ENCODE measurements at regions not wholly inside any gene's neighbourhood (a gene's known extent, or its start where the extent isn't known, plus 50 kb on each side); places are given as distances from the start of the nearest gene placed in this dataset.

DNA sequence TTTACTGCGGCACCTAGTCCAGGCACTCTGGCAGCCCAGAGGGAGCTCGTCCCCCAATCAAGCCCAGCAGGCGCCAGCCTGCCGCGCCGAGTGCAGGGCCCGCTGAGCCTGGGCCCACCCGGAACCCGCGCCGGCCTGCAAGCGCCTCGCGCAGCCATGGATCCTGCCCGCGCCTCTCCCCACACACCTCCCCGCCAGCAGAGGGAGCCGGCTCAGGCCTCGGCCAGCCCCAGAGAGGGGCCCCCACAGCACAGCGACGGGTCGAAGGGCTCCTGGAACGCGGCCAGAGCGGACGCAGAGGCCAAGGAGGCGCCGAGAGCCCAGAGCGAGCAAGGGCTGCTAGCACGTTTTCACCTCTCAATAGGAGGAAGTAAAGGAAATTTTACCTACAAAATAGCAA lies 767.0 kb downstream of the MRPL39 start:
- H3K9ac ChIP-seq (ENCODE audit: low read length) = no peak overlapping the region
- no peaks in the 10 kb centered on the region for H4K20me1 ChIP-seq (ENCODE audit: insufficient read depth)
- no peak for TF ChIP-seq POLR2AphosphoS5 (IDR thresholded peaks at IDR 0.05)
- TF ChIP-seq SMC3 (conservative IDR thresholded peaks at IDR 0.05; ENCODE audit: poor library complexity) = no peak
- no peak for TF ChIP-seq EZH2 (IDR thresholded peaks at IDR 0.05; ENCODE audit: borderline replicate concordance, insufficient read depth, low read length, poor library complexity, severe bottlenecking)
- TF ChIP-seq REST (IDR thresholded peaks at IDR 0.05; ENCODE audit: borderline replicate concordance) = no peak
- no peak for TF ChIP-seq MXI1 (conservative IDR thresholded peaks at IDR 0.05; ENCODE audit: poor library complexity, severe bottlenecking)
- no peak for TF ChIP-seq RAD21 (conservative IDR thresholded peaks at IDR 0.05)
- no peak for TF ChIP-seq TAF1 (IDR thresholded peaks at IDR 0.05; ENCODE audit: low read depth)
- no peak for TF ChIP-seq EP300 (conservative IDR thresholded peaks at IDR 0.05; ENCODE audit: poor library complexity, severe bottlenecking)
- no peak for TF ChIP-seq CTCF (IDR thresholded peaks at IDR 0.05; ENCODE audit: poor library complexity, severe bottlenecking)
- no peaks in the 10 kb centered on the region for H3K27me3 ChIP-seq (ENCODE audit: insufficient read depth, low read depth, low read length)
- H3K27ac ChIP-seq (ENCODE audit: low read length) = no peak overlapping the region
- no peak overlapping the region for H3K4me3 ChIP-seq (ENCODE audit: low read length)
- no peaks in the 10 kb centered on the region for H3K79me2 ChIP-seq (replicated peaks; ENCODE audit: insufficient read depth, low read length)
- H3K9me3 ChIP-seq (ENCODE audit: low read length) = no peaks in the 10 kb centered on the region
- no peak overlapping the region for H2AFZ ChIP-seq (ENCODE audit: low read depth, low read length)
- no peaks in the 10 kb centered on the region for H3F3A ChIP-seq (ENCODE audit: insufficient read depth, low read length, poor library complexity, severe bottlenecking)
- H3K9me2 ChIP-seq (ENCODE audit: insufficient read depth, low read length) = no peaks in the 10 kb centered on the region
- H3K36me3 ChIP-seq (ENCODE audit: insufficient read depth, low read length) = no peaks in the 10 kb centered on the region
- H3K4me2 ChIP-seq (ENCODE audit: low read length) = no peak overlapping the region

GRCh38 chr21:24832961-24833360 lies 774.3 kb downstream of the MRPL39 start:
- H3F3A ChIP-seq (ENCODE audit: insufficient read depth, low read length, poor library complexity, severe bottlenecking) = no peaks in the 10 kb centered on the region
- H3K4me2 ChIP-seq (ENCODE audit: low read length) = no peak overlapping the region
- H3K27me3 ChIP-seq (ENCODE audit: insufficient read depth, low read depth, low read length) = no peaks in the 10 kb centered on the region
- H3K4me3 ChIP-seq (ENCODE audit: low read length) = no peak overlapping the region
- no peak overlapping the region for H3K9ac ChIP-seq (ENCODE audit: low read length)
- no peak overlapping the region for H3K27ac ChIP-seq (ENCODE audit: low read length)
- no peak for TF ChIP-seq REST (IDR thresholded peaks at IDR 0.05; ENCODE audit: borderline replicate concordance)
- no peak for TF ChIP-seq MXI1 (conservative IDR thresholded peaks at IDR 0.05; ENCODE audit: poor library complexity, severe bottlenecking)
- TF ChIP-seq SMC3 (conservative IDR thresholded peaks at IDR 0.05; ENCODE audit: poor library complexity) = no peak
- no peak for TF ChIP-seq EZH2 (IDR thresholded peaks at IDR 0.05; ENCODE audit: borderline replicate concordance, insufficient read depth, low read length, poor library complexity, severe bottlenecking)
- TF ChIP-seq EP300 (conservative IDR thresholded peaks at IDR 0.05; ENCODE audit: poor library complexity, severe bottlenecking) = no peak
- no peak for TF ChIP-seq CTCF (IDR thresholded peaks at IDR 0.05; ENCODE audit: poor library complexity, severe bottlenecking)
- TF ChIP-seq POLR2AphosphoS5 (IDR thresholded peaks at IDR 0.05) = no peak
- no peak for TF ChIP-seq RAD21 (conservative IDR thresholded peaks at IDR 0.05)
- no peak for TF ChIP-seq TAF1 (IDR thresholded peaks at IDR 0.05; ENCODE audit: low read depth)
- H2AFZ ChIP-seq (ENCODE audit: low read depth, low read length) = no peak overlapping the region
- no peaks in the 10 kb centered on the region for H4K20me1 ChIP-seq (ENCODE audit: insufficient read depth)
- H3K79me2 ChIP-seq (replicated peaks; ENCODE audit: insufficient read depth, low read length) = no peaks in the 10 kb centered on the region
- no peaks in the 10 kb centered on the region for H3K9me2 ChIP-seq (ENCODE audit: insufficient read depth, low read length)
- no peaks in the 10 kb centered on the region for H3K36me3 ChIP-seq (ENCODE audit: insufficient read depth, low read length)
- H3K9me3 ChIP-seq (ENCODE audit: low read length) = no peaks in the 10 kb centered on the region

Data from neural cell (in vitro differentiated cells).